ENCODE measurements at regions not wholly inside any gene's neighbourhood (a gene's known extent, or its start where the extent isn't known, plus 50 kb on each side); places are given as distances from the start of the nearest gene placed in this dataset.
"Not testable (repeated sequence)": the region's sequence is repeated elsewhere in the genome, so short reads cannot be mapped to it uniquely, and the experiment has no call there.

GRCh38 chr6:102981490-102982015, 1588.0 kb downstream of the GRIK2 start:
- peak; percentile 10 for DNase-seq

GRCh38 chr6:102980951-102981350, 1587.4 kb downstream of the GRIK2 start:
- no peak for DNase-seq

- no peak for DNase-seq
These were observed 1568.4 kb downstream of the GRIK2 start for GRCh38 chr6:102961902-102962301.

- no peak for DNase-seq
These were observed 1557.5 kb downstream of the GRIK2 start for GRCh38 chr6:102950967-102951366.

GRCh38 chr6:102944475-102944874, 1551.0 kb downstream of the GRIK2 start:
- DNase-seq = no peak

GRCh38 chr6:102942206-102942605, 1548.7 kb downstream of the GRIK2 start:
- DNase-seq = no peak

- DNase-seq = no peak
These were observed 1543.5 kb downstream of the GRIK2 start for GRCh38 chr6:102936959-102937358.

- DNase-seq = no peak
These were observed 1534.6 kb downstream of the GRIK2 start for GRCh38 chr6:102928109-102928508.

GRCh38 chr6:102918161-102918560, 1524.7 kb downstream of the GRIK2 start:
- no peak for DNase-seq

- DNase-seq = no peak
These were observed 1518.1 kb downstream of the GRIK2 start for GRCh38 chr6:102911571-102911970.

- not testable (repeated sequence) for DNase-seq
These were observed 1517.2 kb downstream of the GRIK2 start for GRCh38 chr6:102910701-102911139.

- no peak for DNase-seq
These were observed 1513.7 kb downstream of the GRIK2 start for GRCh38 chr6:102907181-102907580.

GRCh38 chr6:102902471-102902870, 1509.0 kb downstream of the GRIK2 start:
- DNase-seq = no peak

- DNase-seq = no peak
These were observed 1502.2 kb downstream of the GRIK2 start for GRCh38 chr6:102895683-102896082.

- no peak for DNase-seq
These were observed 1491.7 kb downstream of the GRIK2 start for GRCh38 chr6:102885165-102885564.

GRCh38 chr6:102853249-102853955, 1459.9 kb downstream of the GRIK2 start:
- no peak for DNase-seq

GRCh38 chr6:102848796-102849195, 1455.3 kb downstream of the GRIK2 start:
- no peak for DNase-seq

GRCh38 chr6:102848210-102848609, 1454.7 kb downstream of the GRIK2 start:
- no peak for DNase-seq

GRCh38 chr6:102841060-102841459, 1447.6 kb downstream of the GRIK2 start:
- no peak for DNase-seq

GRCh38 chr6:102832021-102832420, 1438.5 kb downstream of the GRIK2 start:
- DNase-seq = no peak

GRCh38 chr6:102820098-102820497, 1426.6 kb downstream of the GRIK2 start:
- no peak for DNase-seq

- DNase-seq = no peak
These were observed 1421.7 kb downstream of the GRIK2 start for GRCh38 chr6:102815207-102815606.

GRCh38 chr6:102813489-102814275, 1420.2 kb downstream of the GRIK2 start:
- no peak for DNase-seq

GRCh38 chr6:102812242-102812641, 1418.7 kb downstream of the GRIK2 start:
- DNase-seq = no peak

All from NCI-H2227 treated with DMSO at 0.1 percent for 48 hours (cell line).